SK-N-SH (cell line): ENCODE measurements at regions not wholly inside any gene's neighbourhood (a gene's known extent, or its start where the extent isn't known, plus 50 kb on each side); places are given as distances from the start of the nearest gene placed in this dataset.

ENCODE experiments used
- CTCF ChIA-PET: fragments of 300-600, 350-600 bp; formaldehyde crosslinking; extraction: SDS; loops from one replicate; lab custom pipeline; 2021; lab: Yijun Ruan, JAX
- POLR2A ChIA-PET: fragments of 350-600 bp; sonication (Branson Sonifier 250); formaldehyde crosslinking; extraction: SDS; loops from one replicate; lab custom pipeline; 2020; ENCODE audit warnings: antibody characterized with exemption, inconsistent platforms; lab: Yijun Ruan, JAX
- DNase-seq: peaks from one replicate; pipeline ENCODE4 v3.0.0; 2012
- H2AFZ ChIP-seq: fragments of 200-600 bp; sonication (generic); 2 replicates; pipeline ENCODE4 v1.8.1; 2016; ENCODE audit warnings: antibody characterized with exemption, mild to moderate bottlenecking, low read depth
- H3F3A ChIP-seq: fragments of 200-600 bp; sonication (generic); replicated peaks from 2 replicates; pipeline ENCODE3; 2016; ENCODE audit warnings: antibody characterized with exemption, mild to moderate bottlenecking; ENCODE audit not compliant: insufficient read depth
- H3K27ac ChIP-seq, 2 experiments: fragments of 200-500 bp in 1 of 2; fragments of 200-600 bp in 1 of 2; sonication (Bioruptor generic) in 1 of 2; sonication (generic), shearing (Covaris generic) in 1 of 2; 2 replicates each; pipeline versions ENCODE4 v1.5.1 to v1.6.1; 2014 to 2016; ENCODE audit warnings: low read depth in 2 of 2, inconsistent platforms in 1 of 2, low read length in 1 of 2, mild to moderate bottlenecking in 1 of 2, mixed read lengths in 1 of 2
- H3K27me3 ChIP-seq: fragments of 200-600 bp; sonication (generic), shearing (Covaris generic); 2 replicates; pipeline ENCODE4 v1.6.1; 2016; ENCODE audit warnings: mixed run types; ENCODE audit not compliant: insufficient read depth
- H3K36me3 ChIP-seq, 2 experiments: fragments of 200-500 bp in 1 of 2; fragments of 200-600 bp in 1 of 2; sonication (Bioruptor generic) in 1 of 2; sonication (generic) in 1 of 2; replicated peaks in 1 of 2; 2 replicates each; pipeline versions ENCODE3 to v1.5.1; 2014 to 2016; ENCODE audit warnings: low read length in 1 of 2, mild to moderate bottlenecking in 1 of 2; ENCODE audit not compliant: insufficient read depth in 2 of 2, control insufficient read depth in 1 of 2
- H3K4me1 ChIP-seq, 2 experiments: fragments of 200-500 bp in 1 of 2; fragments of 200-600 bp in 1 of 2; sonication (Bioruptor generic) in 1 of 2; sonication (generic), shearing (Covaris generic) in 1 of 2; 2 replicates each; pipeline versions ENCODE4 v1.5.1 to v1.6.1; 2014 to 2016; ENCODE audit warnings: low read depth in 1 of 2, low read length in 1 of 2, mixed run types in 1 of 2; ENCODE audit not compliant: insufficient read depth in 2 of 2, control insufficient read depth in 1 of 2
- H3K4me2 ChIP-seq: fragments of 200-600 bp; sonication (generic), shearing (Covaris generic); 2 replicates; pipeline ENCODE4 v1.6.1; 2017; ENCODE audit warnings: mixed run types
- H3K4me3 ChIP-seq, 2 experiments: fragments of 200-500 bp in 1 of 2; fragments of 200-600 bp in 1 of 2; sonication (Bioruptor generic) in 1 of 2; sonication (generic), shearing (Covaris generic) in 1 of 2; 2 replicates each; pipeline versions ENCODE4 v1.5.1 to v1.8.1; 2014 to 2016; ENCODE audit warnings: low read depth in 2 of 2, inconsistent platforms in 1 of 2, low read length in 1 of 2, mild to moderate bottlenecking in 1 of 2, mixed read lengths in 1 of 2, moderate library complexity in 1 of 2
- H3K79me2 ChIP-seq: fragments of 200-600 bp; sonication (generic); 2 replicates; pipeline ENCODE4 v1.8.1; 2017; ENCODE audit warnings: mild to moderate bottlenecking; ENCODE audit not compliant: insufficient read depth
- H3K9ac ChIP-seq: fragments of 200-600 bp; sonication (generic); 2 replicates; pipeline ENCODE4 v1.6.1; 2017; ENCODE audit warnings: mixed run types
- H3K9me2 ChIP-seq: fragments of 200-600 bp; sonication (generic); 2 replicates; pipeline ENCODE4 v1.6.1; 2017; ENCODE audit warnings: mixed run types
- H3K9me3 ChIP-seq: fragments of 200-600 bp; sonication (generic); 2 replicates; pipeline ENCODE4 v1.6.1; 2017; ENCODE audit warnings: mixed run types, mild to moderate bottlenecking, moderate library complexity
- H4K20me1 ChIP-seq: fragments of 200-600 bp; sonication (generic); 2 replicates; pipeline ENCODE4 v1.6.1; 2017; ENCODE audit warnings: mild to moderate bottlenecking, mixed run types; ENCODE audit not compliant: insufficient read depth
- CHD2 ChIP-seq: fragments of 150-350 bp; IDR thresholded peaks from 2 replicates; pipeline ENCODE4 v1.6.1; 2018; ENCODE audit warnings: low read length; ENCODE audit not compliant: partially characterized antibody
- ELF1 ChIP-seq: IDR thresholded peaks from 2 replicates; pipeline ENCODE4 v1.4.0; 2012
- EP300 ChIP-seq, 2 experiments: IDR thresholded peaks; 2 replicates each; pipeline versions ENCODE4 v1.4.0 to v1.6.1; 2012; ENCODE audit warnings: borderline replicate concordance in 1 of 2, low read depth in 1 of 2, low read length in 1 of 2
- FOSL2 ChIP-seq: IDR thresholded peaks from 2 replicates; pipeline ENCODE4 v1.4.0; 2012; ENCODE audit warnings: low read depth, mild to moderate bottlenecking, moderate library complexity, borderline replicate concordance
- FOXJ3 ChIP-seq: sonication (generic); formaldehyde crosslinking; IDR thresholded peaks from 2 replicates; pipeline ENCODE4 v1.5.1; 2020; ENCODE audit warnings: mild to moderate bottlenecking, missing genetic modification reagents
- FOXM1 ChIP-seq: IDR thresholded peaks from 2 replicates; pipeline ENCODE4 v1.4.0; 2012; ENCODE audit warnings: low read depth, mild to moderate bottlenecking
- MXI1 ChIP-seq: IDR thresholded peaks from 2 replicates; pipeline ENCODE4 v1.6.1; 2012; ENCODE audit warnings: mild to moderate bottlenecking, low read depth, low read length, improper control_type of control experiment
- NRF1 ChIP-seq: IDR thresholded peaks from 2 replicates; pipeline ENCODE4 v1.6.1; 2012; ENCODE audit warnings: low read depth, mild to moderate bottlenecking, low read length
- POLR2AphosphoS5 ChIP-seq: IDR thresholded peaks from 2 replicates; pipeline ENCODE4 v1.6.1; 2012; ENCODE audit warnings: low read depth, low read length
- RAD21 ChIP-seq: IDR thresholded peaks from 2 replicates; pipeline ENCODE4 v1.6.1; 2012; ENCODE audit warnings: mild to moderate bottlenecking, low read length
- RXRA ChIP-seq: IDR thresholded peaks from 2 replicates; pipeline ENCODE4 v1.4.0; 2012; ENCODE audit warnings: low read depth, mild to moderate bottlenecking, borderline replicate concordance
- TAF1 ChIP-seq: IDR thresholded peaks from 2 replicates; pipeline ENCODE4 v1.6.1; 2012; ENCODE audit warnings: low read depth, mild to moderate bottlenecking, low read length, moderate library complexity, borderline replicate concordance
- TF ChIP-seq, protein P1 (sequence below): IDR thresholded peaks from 2 replicates; pipeline ENCODE4 v1.4.0; 2012; ENCODE audit warnings: low read depth, borderline replicate concordance
- TF ChIP-seq, protein P2 (sequence below): IDR thresholded peaks from 2 replicates; pipeline ENCODE4 v1.6.1; 2012; ENCODE audit warnings: mild to moderate bottlenecking, low read depth, low read length, moderate library complexity
- TF ChIP-seq, protein P3 (sequence below): IDR thresholded peaks from 2 replicates; pipeline ENCODE4; 2012
- TF ChIP-seq, protein P4 (sequence below): fragments of 150-350 bp; IDR thresholded peaks from 2 replicates; pipeline ENCODE4 v1.6.1; 2017; ENCODE audit warnings: antibody characterized with exemption, low read length, low read depth, borderline replicate concordance

- no peak for DNase-seq
- POLR2A ChIA-PET: no interaction called here
- peaks cover 18% of the 10 kb centered on the region; the same call in 1 of the 2 replicates for H3K27me3 ChIP-seq
- no peak overlapping the region for H3K4me2 ChIP-seq
- no peak overlapping the region for H3K4me3 ChIP-seq
- H3K36me3 ChIP-seq: no peaks in the 10 kb centered on the region
- H3K27ac ChIP-seq: no peak overlapping the region
- no peaks in the 10 kb centered on the region for H3K4me1 ChIP-seq
- H3K9ac ChIP-seq: no peak overlapping the region
- TF ChIP-seq RAD21: no peak
- TF ChIP-seq FOSL2: no peak
- TF ChIP-seq POLR2AphosphoS5: no peak
- TF ChIP-seq, protein P1, sequence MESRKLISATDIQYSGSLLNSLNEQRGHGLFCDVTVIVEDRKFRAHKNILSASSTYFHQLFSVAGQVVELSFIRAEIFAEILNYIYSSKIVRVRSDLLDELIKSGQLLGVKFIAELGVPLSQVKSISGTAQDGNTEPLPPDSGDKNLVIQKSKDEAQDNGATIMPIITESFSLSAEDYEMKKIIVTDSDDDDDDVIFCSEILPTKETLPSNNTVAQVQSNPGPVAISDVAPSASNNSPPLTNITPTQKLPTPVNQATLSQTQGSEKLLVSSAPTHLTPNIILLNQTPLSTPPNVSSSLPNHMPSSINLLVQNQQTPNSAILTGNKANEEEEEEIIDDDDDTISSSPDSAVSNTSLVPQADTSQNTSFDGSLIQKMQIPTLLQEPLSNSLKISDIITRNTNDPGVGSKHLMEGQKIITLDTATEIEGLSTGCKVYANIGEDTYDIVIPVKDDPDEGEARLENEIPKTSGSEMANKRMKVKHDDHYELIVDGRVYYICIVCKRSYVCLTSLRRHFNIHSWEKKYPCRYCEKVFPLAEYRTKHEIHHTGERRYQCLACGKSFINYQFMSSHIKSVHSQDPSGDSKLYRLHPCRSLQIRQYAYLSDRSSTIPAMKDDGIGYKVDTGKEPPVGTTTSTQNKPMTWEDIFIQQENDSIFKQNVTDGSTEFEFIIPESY: no peak
- TF ChIP-seq, protein P2, sequence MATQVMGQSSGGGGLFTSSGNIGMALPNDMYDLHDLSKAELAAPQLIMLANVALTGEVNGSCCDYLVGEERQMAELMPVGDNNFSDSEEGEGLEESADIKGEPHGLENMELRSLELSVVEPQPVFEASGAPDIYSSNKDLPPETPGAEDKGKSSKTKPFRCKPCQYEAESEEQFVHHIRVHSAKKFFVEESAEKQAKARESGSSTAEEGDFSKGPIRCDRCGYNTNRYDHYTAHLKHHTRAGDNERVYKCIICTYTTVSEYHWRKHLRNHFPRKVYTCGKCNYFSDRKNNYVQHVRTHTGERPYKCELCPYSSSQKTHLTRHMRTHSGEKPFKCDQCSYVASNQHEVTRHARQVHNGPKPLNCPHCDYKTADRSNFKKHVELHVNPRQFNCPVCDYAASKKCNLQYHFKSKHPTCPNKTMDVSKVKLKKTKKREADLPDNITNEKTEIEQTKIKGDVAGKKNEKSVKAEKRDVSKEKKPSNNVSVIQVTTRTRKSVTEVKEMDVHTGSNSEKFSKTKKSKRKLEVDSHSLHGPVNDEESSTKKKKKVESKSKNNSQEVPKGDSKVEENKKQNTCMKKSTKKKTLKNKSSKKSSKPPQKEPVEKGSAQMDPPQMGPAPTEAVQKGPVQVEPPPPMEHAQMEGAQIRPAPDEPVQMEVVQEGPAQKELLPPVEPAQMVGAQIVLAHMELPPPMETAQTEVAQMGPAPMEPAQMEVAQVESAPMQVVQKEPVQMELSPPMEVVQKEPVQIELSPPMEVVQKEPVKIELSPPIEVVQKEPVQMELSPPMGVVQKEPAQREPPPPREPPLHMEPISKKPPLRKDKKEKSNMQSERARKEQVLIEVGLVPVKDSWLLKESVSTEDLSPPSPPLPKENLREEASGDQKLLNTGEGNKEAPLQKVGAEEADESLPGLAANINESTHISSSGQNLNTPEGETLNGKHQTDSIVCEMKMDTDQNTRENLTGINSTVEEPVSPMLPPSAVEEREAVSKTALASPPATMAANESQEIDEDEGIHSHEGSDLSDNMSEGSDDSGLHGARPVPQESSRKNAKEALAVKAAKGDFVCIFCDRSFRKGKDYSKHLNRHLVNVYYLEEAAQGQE: no peak
- no peak for TF ChIP-seq EP300 (IDR thresholded peaks at IDR 0.05; ENCODE audit: borderline replicate concordance in 1 of 2, low read depth in 1 of 2, low read length in 1 of 2)
- TF ChIP-seq MXI1: no peak
- TF ChIP-seq NRF1: no peak
- TF ChIP-seq FOXM1: no peak
- TF ChIP-seq, protein P3, sequence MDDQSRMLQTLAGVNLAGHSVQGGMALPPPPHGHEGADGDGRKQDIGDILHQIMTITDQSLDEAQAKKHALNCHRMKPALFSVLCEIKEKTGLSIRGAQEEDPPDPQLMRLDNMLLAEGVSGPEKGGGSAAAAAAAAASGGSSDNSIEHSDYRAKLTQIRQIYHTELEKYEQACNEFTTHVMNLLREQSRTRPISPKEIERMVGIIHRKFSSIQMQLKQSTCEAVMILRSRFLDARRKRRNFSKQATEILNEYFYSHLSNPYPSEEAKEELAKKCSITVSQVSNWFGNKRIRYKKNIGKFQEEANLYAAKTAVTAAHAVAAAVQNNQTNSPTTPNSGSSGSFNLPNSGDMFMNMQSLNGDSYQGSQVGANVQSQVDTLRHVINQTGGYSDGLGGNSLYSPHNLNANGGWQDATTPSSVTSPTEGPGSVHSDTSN: no peak
- TF ChIP-seq CHD2: no peak
- TF ChIP-seq ELF1: no peak
- TF ChIP-seq FOXJ3: no peak
- TF ChIP-seq, protein P4, sequence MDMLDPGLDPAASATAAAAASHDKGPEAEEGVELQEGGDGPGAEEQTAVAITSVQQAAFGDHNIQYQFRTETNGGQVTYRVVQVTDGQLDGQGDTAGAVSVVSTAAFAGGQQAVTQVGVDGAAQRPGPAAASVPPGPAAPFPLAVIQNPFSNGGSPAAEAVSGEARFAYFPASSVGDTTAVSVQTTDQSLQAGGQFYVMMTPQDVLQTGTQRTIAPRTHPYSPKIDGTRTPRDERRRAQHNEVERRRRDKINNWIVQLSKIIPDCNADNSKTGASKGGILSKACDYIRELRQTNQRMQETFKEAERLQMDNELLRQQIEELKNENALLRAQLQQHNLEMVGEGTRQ: no peak
- TF ChIP-seq TAF1: no peak
- TF ChIP-seq RXRA: no peak
- H3F3A ChIP-seq: no peaks in the 10 kb centered on the region
- H4K20me1 ChIP-seq: no peaks in the 10 kb centered on the region
- H3K79me2 ChIP-seq: no peaks in the 10 kb centered on the region
- no peaks in the 10 kb centered on the region for H3K9me2 ChIP-seq
- no peaks in the 10 kb centered on the region for H3K9me3 ChIP-seq
- H2AFZ ChIP-seq: no peak overlapping the region
- CTCF ChIA-PET: no interaction called here
Observed at GRCh38 chr2:48069769-48070168, 163.5 kb upstream of the FBXO11 start.
